Activated B cell treated with CpG ODN at 0.5 μM for 24 hours (primary cell): ENCODE measurements at regions not wholly inside any gene's neighbourhood (a gene's known extent, or its start where the extent isn't known, plus 50 kb on each side); places are given as distances from the start of the nearest gene placed in this dataset.
"Not testable (repeated sequence)": the region's sequence is repeated elsewhere in the genome, so short reads cannot be mapped to it uniquely, and the experiment has no call there.

ENCODE experiments used
- ATAC-seq: fragments of 200-7000 bp; cut with Tn5 transposase; one replicate; pipeline ENCODE4 v1.10.0; 2021; ENCODE audit warnings: low read depth, mild to moderate bottlenecking, moderate library complexity
- CTCF ChIA-PET: fragments of 350-600 bp; sonication (Branson Sonifier 250); formaldehyde crosslinking; loops from one replicate; lab custom pipeline; 2021; ENCODE audit warnings: antibody characterized with exemption; lab: Charles Lee
- POLR2A ChIA-PET: fragments of 350-600 bp; sonication (Branson Sonifier 250); formaldehyde crosslinking; loops from one replicate; lab custom pipeline; 2021; ENCODE audit warnings: antibody characterized with exemption; lab: Charles Lee
- DNase-seq: peaks from one replicate; pipeline ENCODE4 v3.0.0; 2022
- H3K27ac Mint-ChIP-seq: one replicate; pipeline ENCODE4 v1.8.0; 2020; ENCODE audit warnings: mixed read lengths
- H3K27me3 Mint-ChIP-seq: one replicate; pipeline ENCODE4 v1.8.0; 2021; ENCODE audit warnings: mixed read lengths
- H3K36me3 Mint-ChIP-seq: one replicate; pipeline ENCODE4 v1.8.0; 2021; ENCODE audit warnings: low read depth, mixed read lengths
- H3K4me1 Mint-ChIP-seq: one replicate; pipeline ENCODE4 v1.8.0; 2021; ENCODE audit warnings: mixed read lengths
- H3K4me3 Mint-ChIP-seq: one replicate; pipeline ENCODE4 v1.8.0; 2020; ENCODE audit warnings: mild to moderate bottlenecking, mixed read lengths
- H3K9me3 Mint-ChIP-seq: one replicate; pipeline ENCODE4 v1.8.0; 2020; ENCODE audit warnings: mixed read lengths
- CTCF ChIP-seq: fragments of 200-600 bp; IDR thresholded peaks from one replicate; pipeline ENCODE4 v1.8.0; 2022; ENCODE audit warnings: antibody characterized with exemption, mild to moderate bottlenecking
- intact Hi-C: fragments of 100-400 bp; cut with micrococcal nuclease; formaldehyde crosslinking; loops from one replicate; pipeline ENCODE4 v1.15.1; 2024

GRCh38 chr9:73089304-73089985 lies 62.2 kb upstream of the ANXA1 start:
- TF ChIP-seq CTCF: no peak
- no peak for DNase-seq
- no peak overlapping the region for H3K27ac Mint-ChIP-seq
- H3K36me3 Mint-ChIP-seq: no peaks in the 10 kb centered on the region
- POLR2A ChIA-PET: no interaction called here
- H3K4me3 Mint-ChIP-seq: no peak overlapping the region
- H3K4me1 Mint-ChIP-seq: peaks cover 3% of the 10 kb centered on the region
- intact Hi-C loops: no loop called here
- no peak for ATAC-seq
- no peaks in the 10 kb centered on the region for H3K9me3 Mint-ChIP-seq
- H3K27me3 Mint-ChIP-seq: peaks cover 4% of the 10 kb centered on the region
- CTCF ChIA-PET: interaction anchor here (1.5 to 1.6 kb wide), 2 partner anchors 11 to 18 kb away, joined by 3 to 5 read pairs; no protein-coding TSS in a partner anchor

- H3K4me3 Mint-ChIP-seq, H3K9me3 Mint-ChIP-seq, ATAC-seq, DNase-seq, intact Hi-C loops, H3K27ac Mint-ChIP-seq, H3K4me1 Mint-ChIP-seq, H3K36me3 Mint-ChIP-seq, POLR2A ChIA-PET, CTCF ChIA-PET, H3K27me3 Mint-ChIP-seq: not testable (repeated sequence)
These were observed 63.8 kb upstream of the ANXA1 start for GRCh38 chr9:73087876-73088275.

- no peaks in the 10 kb centered on the region for H3K4me1 Mint-ChIP-seq
- CTCF ChIA-PET: interaction anchor here (1.9 kb wide), 1 partner anchor 802 kb away, joined by 8 read pairs; no protein-coding TSS in a partner anchor
- H3K36me3 Mint-ChIP-seq: no peaks in the 10 kb centered on the region
- H3K9me3 Mint-ChIP-seq: no peaks in the 10 kb centered on the region
- no peak overlapping the region for H3K4me3 Mint-ChIP-seq
- POLR2A ChIA-PET: no interaction called here
- H3K27me3 Mint-ChIP-seq: no peaks in the 10 kb centered on the region
- no peak for TF ChIP-seq CTCF
- no peak overlapping the region for H3K27ac Mint-ChIP-seq
- intact Hi-C loops: loop anchor here (5.0 kb wide), 1 partner anchor 211 kb away; no protein-coding TSS in a partner anchor
- DNase-seq (no peak), ATAC-seq (no peak)
These were observed 68.1 kb upstream of the ANXA1 start for GRCh38 chr9:73083519-73083918.

GRCh38 chr9:73081979-73082657 lies 69.5 kb upstream of the ANXA1 start:
- H3K4me1 Mint-ChIP-seq: no peaks in the 10 kb centered on the region
- no peak for TF ChIP-seq CTCF
- ATAC-seq (no peak), DNase-seq (no peak)
- H3K27ac Mint-ChIP-seq: no peak overlapping the region
- no peak overlapping the region for H3K4me3 Mint-ChIP-seq
- no peaks in the 10 kb centered on the region for H3K36me3 Mint-ChIP-seq
- intact Hi-C loops: loop anchor here (1.0 to 5.0 kb wide), 3 partner anchors 210 to 1043 kb away; no protein-coding TSS in a partner anchor
- H3K27me3 Mint-ChIP-seq: no peaks in the 10 kb centered on the region
- CTCF ChIA-PET: interaction anchor here (1.0 to 1.9 kb wide), 5 partner anchors 27 to 1043 kb away, joined by 3 to 11 read pairs (median 4); no protein-coding TSS in a partner anchor
- POLR2A ChIA-PET: no interaction called here
- no peaks in the 10 kb centered on the region for H3K9me3 Mint-ChIP-seq

GRCh38 chr9:73080110-73080694 lies 71.5 kb upstream of the ANXA1 start:
- Mint-ChIP-seq H3K9me3 (no peaks in the 10 kb centered on the region), H3K36me3 (no peaks in the 10 kb centered on the region), H3K4me3 (no peak overlapping the region), H3K27me3 (no peaks in the 10 kb centered on the region), H3K27ac (no peak overlapping the region), H3K4me1 (no peaks in the 10 kb centered on the region)
- no peak for ATAC-seq
- ChIA-PET CTCF (interaction anchor here (0.7 to 2.8 kb wide), 6 partner anchors 11 to 799 kb away, joined by 3 to 14 read pairs (median 4); no protein-coding TSS in a partner anchor), POLR2A (interaction anchor here (0.6 kb wide), 1 partner anchor 14 kb away, joined by 4 read pairs; no protein-coding TSS in a partner anchor)
- intact Hi-C loops: loop anchor here (5.0 kb wide), 1 partner anchor 208 kb away; no protein-coding TSS in a partner anchor
- DNase-seq: no peak
- no peak for TF ChIP-seq CTCF
